CD14-positive monocyte (primary cell): ENCODE measurements at regions not wholly inside any gene's neighbourhood (a gene's known extent, or its start where the extent isn't known, plus 50 kb on each side); places are given as distances from the start of the nearest gene placed in this dataset.

Experiments
- DNase-seq, 3 donors: peaks; one replicate each; pipeline ENCODE4 v3.0.0-alpha.2; 2011 to 2022
- H2AFZ ChIP-seq: 2 replicates; pipeline ENCODE4 v1.6.0; 2012; ENCODE audit warnings: mild to moderate bottlenecking, low read depth, low read length, inconsistent platforms; ENCODE audit not compliant: insufficient read depth, poor library complexity, severe bottlenecking
- H3K27ac ChIP-seq, 2 donors: 1 replicate in 1 of 2; 2 replicates in 1 of 2; pipeline ENCODE4 v1.5.1; 2012 to 2013; ENCODE audit warnings: low read length in 2 of 2, control low read depth in 1 of 2, inconsistent platforms in 1 of 2, low read depth in 1 of 2, mild to moderate bottlenecking in 1 of 2
- H3K27me3 ChIP-seq, 2 donors: one replicate each; pipeline versions ENCODE4 v1.6.0 to v1.6.1; 2011 to 2013; ENCODE audit warnings: low read length in 2 of 2; ENCODE audit not compliant: control insufficient read depth in 2 of 2, insufficient read depth in 2 of 2
- H3K36me3 ChIP-seq, 2 donors: replicated peaks in 1 of 2; 1 replicate in 1 of 2; 2 replicates in 1 of 2; pipeline versions ENCODE4 v1.5.1 to v1.6.1; 2012 to 2013; ENCODE audit warnings: low read length in 2 of 2, control low read depth in 1 of 2, inconsistent platforms in 1 of 2, mild to moderate bottlenecking in 1 of 2; ENCODE audit not compliant: insufficient read depth in 2 of 2, control insufficient read depth in 1 of 2
- H3K4me1 ChIP-seq, 2 donors: 1 replicate in 1 of 2; 2 replicates in 1 of 2; pipeline versions ENCODE4 v1.5.1 to v1.6.1; 2012 to 2013; ENCODE audit warnings: low read length in 2 of 2, control low read depth in 1 of 2, inconsistent platforms in 1 of 2, mild to moderate bottlenecking in 1 of 2, moderate library complexity in 1 of 2; ENCODE audit not compliant: insufficient read depth in 2 of 2, control insufficient read depth in 1 of 2
- H3K4me2 ChIP-seq: replicated peaks from 2 replicates; pipeline ENCODE3; 2012; ENCODE audit warnings: low read length, moderate library complexity, mild to moderate bottlenecking; ENCODE audit not compliant: poor library complexity, severe bottlenecking; ENCODE audit errors: extremely low read depth
- H3K4me3 ChIP-seq, 3 experiments: fragments of 200-600 bp in 1 of 3; sonication (generic) in 1 of 3; replicated peaks in 1 of 3; 1 replicate in 2 of 3; 2 replicates in 1 of 3; pipeline ENCODE4 v1.5.1; 2011 to 2013; ENCODE audit warnings: low read length in 3 of 3, mild to moderate bottlenecking in 3 of 3, control low read depth in 2 of 3, low read depth in 2 of 3, inconsistent platforms in 1 of 3, moderate library complexity in 1 of 3
- H3K79me2 ChIP-seq: 2 replicates; pipeline ENCODE4 v1.6.0; 2012; ENCODE audit warnings: mild to moderate bottlenecking, control low read depth, inconsistent platforms, low read length, moderate library complexity; ENCODE audit not compliant: insufficient read depth
- H3K9ac ChIP-seq: 2 replicates; pipeline ENCODE4 v1.6.0; 2017; ENCODE audit warnings: low read length, mild to moderate bottlenecking; ENCODE audit not compliant: insufficient read depth, poor library complexity, severe bottlenecking
- H3K9me3 ChIP-seq, 2 donors: replicated peaks in 1 of 2; 1 replicate in 1 of 2; 2 replicates in 1 of 2; pipeline versions ENCODE4 v1.5.1 to v1.6.1; 2012 to 2013; ENCODE audit warnings: low read length in 2 of 2, control low read depth in 1 of 2; ENCODE audit not compliant: control insufficient read depth in 1 of 2, insufficient read depth in 1 of 2
- H4K20me1 ChIP-seq: 2 replicates; pipeline ENCODE4 v1.6.0; 2012; ENCODE audit warnings: mild to moderate bottlenecking, low read length, control low read depth, moderate library complexity; ENCODE audit not compliant: insufficient read depth
- H3K27ac Mint-ChIP-seq, 7 donors: one replicate each; pipeline ENCODE4 v1.8.0; 2020; ENCODE audit warnings: mild to moderate bottlenecking in 7 of 7, mixed read lengths in 7 of 7, moderate library complexity in 6 of 7, inconsistent platforms in 2 of 7
- H3K27me3 Mint-ChIP-seq, 3 donors: one replicate each; pipeline ENCODE4 v1.8.0; 2021 to 2022; ENCODE audit warnings: low read depth in 3 of 3, mild to moderate bottlenecking in 3 of 3, mixed read lengths in 3 of 3, moderate library complexity in 3 of 3, inconsistent platforms in 1 of 3
- H3K36me3 Mint-ChIP-seq, 2 donors: one replicate each; pipeline ENCODE4 v1.8.0; 2020; ENCODE audit warnings: mixed read lengths in 2 of 2, inconsistent platforms in 1 of 2, mild to moderate bottlenecking in 1 of 2
- H3K4me1 Mint-ChIP-seq: one replicate; pipeline ENCODE4 v1.8.0; 2020; ENCODE audit warnings: mild to moderate bottlenecking, mixed read lengths
- H3K4me3 Mint-ChIP-seq, 2 donors: one replicate each; pipeline ENCODE4 v1.8.0; 2020; ENCODE audit warnings: mild to moderate bottlenecking in 2 of 2, mixed read lengths in 2 of 2, moderate library complexity in 1 of 2
- H3K9me3 Mint-ChIP-seq, 7 donors: one replicate each; pipeline ENCODE4 v1.8.0; 2020 to 2022; ENCODE audit warnings: mixed read lengths in 7 of 7, mild to moderate bottlenecking in 6 of 7, moderate library complexity in 6 of 7, inconsistent platforms in 2 of 7
- WGBS: methylation state at CpG from one replicate; pipeline ENCODE4 v1.1.5; 2013; ENCODE audit warnings: missing lambda C conversion rate; ENCODE audit not compliant: insufficient coverage; 5-methylcytosine and 5-hydroxymethylcytosine counted together
- intact Hi-C, 2 donors: fragments of 100-400 bp; cut with micrococcal nuclease; formaldehyde crosslinking; loops; one replicate each; pipeline versions ENCODE4 v1.15.0 to v1.15.1; 2023
- TF ChIP-seq, protein P1 (sequence below): fragments of 200-600 bp; IDR thresholded peaks from one replicate; pipeline ENCODE4 v1.8.0; 2022; ENCODE audit warnings: antibody characterized with exemption, mild to moderate bottlenecking

GRCh38 chr2:37837628-37838328 lies 87.3 kb upstream of the RMDN2 start:
- H4K20me1 ChIP-seq, result no peaks in the 10 kb centered on the region
- no peak overlapping the region for H3K4me2 ChIP-seq
- no peaks in the 10 kb centered on the region for H3K36me3 ChIP-seq
- intact Hi-C loops, result loop anchor here in 1 of 2 donors (10.0 kb wide), 1 partner anchor 423 kb away; no protein-coding TSS in a partner anchor
- no peaks in the 10 kb centered on the region for H3K9me3 ChIP-seq
- H3K79me2 ChIP-seq, result peaks cover 1% of the 10 kb centered on the region
- no peak for DNase-seq
- no peak overlapping the region for H3K4me3 Mint-ChIP-seq
- peaks cover 2% of the 10 kb centered on the region in 2 donors for H3K4me1 ChIP-seq
- H3K36me3 Mint-ChIP-seq, result no peaks in the 10 kb centered on the region
- no peaks in the 10 kb centered on the region for H3K9me3 Mint-ChIP-seq
- peaks cover 14% of the 10 kb centered on the region for H3K4me1 Mint-ChIP-seq
- no peak overlapping the region for H3K27ac ChIP-seq
- H3K27me3 Mint-ChIP-seq, result peaks cover 0 to 3% (median 0%) of the 10 kb centered on the region in 3 donors
- H3K9ac ChIP-seq, result no peak overlapping the region
- no peak overlapping the region for H2AFZ ChIP-seq
- no peaks in the 10 kb centered on the region for H3K27me3 ChIP-seq
- H3K27ac Mint-ChIP-seq, result peak overlapping the region in 1 of 7 donors; percentile 5
- H3K4me3 ChIP-seq, result no peak overlapping the region
- TF ChIP-seq, protein P1, sequence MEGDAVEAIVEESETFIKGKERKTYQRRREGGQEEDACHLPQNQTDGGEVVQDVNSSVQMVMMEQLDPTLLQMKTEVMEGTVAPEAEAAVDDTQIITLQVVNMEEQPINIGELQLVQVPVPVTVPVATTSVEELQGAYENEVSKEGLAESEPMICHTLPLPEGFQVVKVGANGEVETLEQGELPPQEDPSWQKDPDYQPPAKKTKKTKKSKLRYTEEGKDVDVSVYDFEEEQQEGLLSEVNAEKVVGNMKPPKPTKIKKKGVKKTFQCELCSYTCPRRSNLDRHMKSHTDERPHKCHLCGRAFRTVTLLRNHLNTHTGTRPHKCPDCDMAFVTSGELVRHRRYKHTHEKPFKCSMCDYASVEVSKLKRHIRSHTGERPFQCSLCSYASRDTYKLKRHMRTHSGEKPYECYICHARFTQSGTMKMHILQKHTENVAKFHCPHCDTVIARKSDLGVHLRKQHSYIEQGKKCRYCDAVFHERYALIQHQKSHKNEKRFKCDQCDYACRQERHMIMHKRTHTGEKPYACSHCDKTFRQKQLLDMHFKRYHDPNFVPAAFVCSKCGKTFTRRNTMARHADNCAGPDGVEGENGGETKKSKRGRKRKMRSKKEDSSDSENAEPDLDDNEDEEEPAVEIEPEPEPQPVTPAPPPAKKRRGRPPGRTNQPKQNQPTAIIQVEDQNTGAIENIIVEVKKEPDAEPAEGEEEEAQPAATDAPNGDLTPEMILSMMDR, result no peak
- 94% methylated on average over 4 of the region's 6 CpGs for WGBS

DNA sequence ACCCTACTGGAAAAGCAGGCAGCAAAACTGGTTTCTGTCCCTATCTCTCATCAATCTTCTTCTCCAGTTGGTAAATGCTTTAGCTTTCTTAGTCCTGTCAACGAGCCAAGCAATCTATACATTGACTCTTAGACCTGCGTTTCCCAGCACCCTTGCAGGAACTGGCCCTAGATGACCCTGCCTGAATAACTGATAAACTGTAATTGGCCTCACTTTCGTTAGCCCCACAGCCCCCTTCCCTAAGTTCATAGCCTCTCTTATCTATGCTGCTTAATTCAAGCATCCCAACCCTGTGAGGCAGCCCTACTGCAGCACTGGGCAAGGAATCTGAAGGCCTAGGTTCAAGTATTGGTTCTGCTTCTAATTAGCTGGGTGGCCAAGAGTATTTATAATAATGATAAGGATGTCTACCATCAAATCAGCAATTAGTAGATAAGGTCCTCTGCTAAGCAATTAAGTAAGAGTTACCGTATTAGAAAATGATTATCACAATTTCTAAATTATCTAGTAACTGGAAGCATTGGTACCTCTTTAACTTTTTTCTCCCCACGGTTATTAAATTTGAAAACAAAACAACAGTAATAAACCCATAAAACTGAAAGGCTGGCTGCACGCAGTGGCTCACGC lies 86.4 kb upstream of the RMDN2 start:
- H3K27ac Mint-ChIP-seq, result no peak overlapping the region
- intact Hi-C loops, result loop anchor here in 1 of 2 donors (10.0 kb wide), 1 partner anchor 424 kb away; no protein-coding TSS in a partner anchor
- peaks cover 10% of the 10 kb centered on the region for H3K4me1 Mint-ChIP-seq

More for the DNA sequence above, 86.4 kb upstream of the RMDN2 start:
- H3K4me3 Mint-ChIP-seq, result no peak overlapping the region
- Histone ChIP-seq H3K27ac (no peak overlapping the region), H3K9me3 (no peaks in the 10 kb centered on the region), H3K36me3 (no peaks in the 10 kb centered on the region), H3K4me2 (no peak overlapping the region), H3K79me2 (no peaks in the 10 kb centered on the region), H3K27me3 (no peaks in the 10 kb centered on the region), H2AFZ (no peak overlapping the region), H3K4me3 (no peak overlapping the region), H4K20me1 (no peaks in the 10 kb centered on the region), H3K4me1 (no peaks in the 10 kb centered on the region), H3K9ac (no peak overlapping the region)
- 100% methylated on average over 2 of the region's 7 CpGs for WGBS
- no peak for DNase-seq
- TF ChIP-seq, protein P1, result no peak
- H3K36me3 Mint-ChIP-seq, result no peaks in the 10 kb centered on the region
- no peaks in the 10 kb centered on the region for H3K9me3 Mint-ChIP-seq
- H3K27me3 Mint-ChIP-seq, result peaks cover 0 to 3% (median 2%) of the 10 kb centered on the region in 3 donors
